Type B pancreatic cell (in vitro differentiated cells): ENCODE measurements at regions not wholly inside any gene's neighbourhood (a gene's known extent, or its start where the extent isn't known, plus 50 kb on each side); places are given as distances from the start of the nearest gene placed in this dataset.
A peak's percentile ranks its signal among the peaks of the same experiment; 100 is the strongest.

Source experiments
- DNase-seq: peaks from one replicate; pipeline ENCODE4 v3.0.0; 2021; ENCODE audit warnings: mixed read lengths; ENCODE audit not compliant: unreplicated experiment; ENCODE audit errors: extremely low spot score
- H3K27ac Mint-ChIP-seq: 2 replicates; pipeline ENCODE4 v1.8.0; 2021; ENCODE audit warnings: mild to moderate bottlenecking, mixed read lengths
- H3K27me3 Mint-ChIP-seq: 2 replicates; pipeline ENCODE4 v1.8.0; 2021; ENCODE audit warnings: mixed read lengths
- H3K36me3 Mint-ChIP-seq: 2 replicates; pipeline ENCODE4 v1.8.0; 2021; ENCODE audit warnings: mixed read lengths
- H3K4me1 Mint-ChIP-seq: one replicate; pipeline ENCODE4 v1.8.0; 2021; ENCODE audit warnings: mixed read lengths; ENCODE audit not compliant: unreplicated experiment
- H3K4me3 Mint-ChIP-seq: 2 replicates; pipeline ENCODE4 v1.8.0; 2021; ENCODE audit warnings: mild to moderate bottlenecking, mixed read lengths
- H3K9me3 Mint-ChIP-seq: 2 replicates; pipeline ENCODE4 v1.8.0; 2021; ENCODE audit warnings: mixed read lengths
- TF ChIP-seq, protein P1 (sequence below): fragments of 200-600 bp; sonication (generic); conservative IDR thresholded peaks from 2 replicates; pipeline ENCODE4 v1.5.0; 2021; ENCODE audit warnings: antibody characterized with exemption, mild to moderate bottlenecking

DNA sequence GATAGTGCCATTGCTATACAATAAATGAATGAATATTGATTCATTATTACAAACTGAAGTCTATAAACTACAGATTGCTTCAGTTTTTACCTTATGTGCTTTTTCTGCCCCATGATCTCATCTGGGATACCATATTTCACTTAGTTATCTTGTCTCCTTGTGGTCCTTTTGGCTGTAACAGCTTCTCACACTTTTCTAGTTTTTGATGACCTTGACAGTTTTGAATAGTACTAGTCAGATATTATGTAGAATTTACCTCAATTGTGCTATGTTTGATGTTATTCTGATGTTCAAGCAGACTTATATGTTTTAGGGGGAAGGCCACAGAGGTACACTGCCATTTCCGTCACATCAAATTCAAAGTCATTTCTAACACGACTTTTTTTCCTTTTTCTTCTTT, 2364.3 kb upstream of the ACO1 start:
- TF ChIP-seq, protein P1, sequence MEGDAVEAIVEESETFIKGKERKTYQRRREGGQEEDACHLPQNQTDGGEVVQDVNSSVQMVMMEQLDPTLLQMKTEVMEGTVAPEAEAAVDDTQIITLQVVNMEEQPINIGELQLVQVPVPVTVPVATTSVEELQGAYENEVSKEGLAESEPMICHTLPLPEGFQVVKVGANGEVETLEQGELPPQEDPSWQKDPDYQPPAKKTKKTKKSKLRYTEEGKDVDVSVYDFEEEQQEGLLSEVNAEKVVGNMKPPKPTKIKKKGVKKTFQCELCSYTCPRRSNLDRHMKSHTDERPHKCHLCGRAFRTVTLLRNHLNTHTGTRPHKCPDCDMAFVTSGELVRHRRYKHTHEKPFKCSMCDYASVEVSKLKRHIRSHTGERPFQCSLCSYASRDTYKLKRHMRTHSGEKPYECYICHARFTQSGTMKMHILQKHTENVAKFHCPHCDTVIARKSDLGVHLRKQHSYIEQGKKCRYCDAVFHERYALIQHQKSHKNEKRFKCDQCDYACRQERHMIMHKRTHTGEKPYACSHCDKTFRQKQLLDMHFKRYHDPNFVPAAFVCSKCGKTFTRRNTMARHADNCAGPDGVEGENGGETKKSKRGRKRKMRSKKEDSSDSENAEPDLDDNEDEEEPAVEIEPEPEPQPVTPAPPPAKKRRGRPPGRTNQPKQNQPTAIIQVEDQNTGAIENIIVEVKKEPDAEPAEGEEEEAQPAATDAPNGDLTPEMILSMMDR, result no peak
- Mint-ChIP-seq H3K4me3 (no peak overlapping the region), H3K4me1 (no peaks in the 10 kb centered on the region), H3K36me3 (no peaks in the 10 kb centered on the region), H3K27me3 (no peaks in the 10 kb centered on the region), H3K27ac (no peak overlapping the region), H3K9me3 (no peaks in the 10 kb centered on the region)
- DNase-seq, result no peak

DNA sequence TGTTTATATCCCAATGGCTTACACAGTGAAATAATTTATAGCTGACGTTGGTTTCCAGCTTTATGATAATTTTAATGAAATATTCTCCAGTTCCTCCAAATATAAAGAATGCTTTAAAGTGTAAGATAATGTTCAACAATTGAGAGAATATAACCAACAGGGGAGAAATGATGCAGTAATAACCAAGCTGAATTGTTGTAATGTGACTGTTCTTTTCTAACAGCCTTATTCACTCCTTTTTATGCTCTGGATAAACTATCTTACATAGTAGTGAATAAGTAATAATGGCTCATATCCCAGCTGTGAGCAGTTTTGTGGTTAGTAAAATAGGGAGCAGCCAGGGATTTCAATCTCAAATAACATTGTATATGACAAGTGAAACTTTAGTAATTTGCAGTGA, 2348.7 kb upstream of the ACO1 start:
- no peaks in the 10 kb centered on the region for H3K27me3 Mint-ChIP-seq
- H3K27ac Mint-ChIP-seq, result no peak overlapping the region
- no peak for DNase-seq
- TF ChIP-seq, protein P1, result no peak
- no peaks in the 10 kb centered on the region for H3K36me3 Mint-ChIP-seq
- no peaks in the 10 kb centered on the region for H3K4me1 Mint-ChIP-seq
- no peak overlapping the region for H3K4me3 Mint-ChIP-seq
- H3K9me3 Mint-ChIP-seq, result no peaks in the 10 kb centered on the region

DNA sequence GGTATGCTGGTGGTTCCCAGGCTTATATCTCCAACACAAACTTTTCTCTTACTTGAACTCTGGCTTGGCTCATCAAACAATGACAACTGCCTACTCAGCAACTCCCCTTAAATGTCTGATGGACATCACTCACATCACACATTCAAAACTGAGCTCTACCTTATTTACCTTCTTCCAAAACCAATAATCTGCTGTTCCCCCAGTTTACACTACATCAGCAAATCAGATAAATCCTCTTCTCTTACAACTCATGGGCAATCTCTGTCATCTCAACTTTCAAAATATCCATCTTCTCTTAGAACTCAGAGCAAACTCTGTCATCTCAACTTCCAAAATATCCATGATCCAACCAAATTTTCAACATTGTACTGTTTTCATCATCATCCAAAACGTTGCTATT, 2347.9 kb upstream of the ACO1 start:
- no peaks in the 10 kb centered on the region for H3K27me3 Mint-ChIP-seq
- TF ChIP-seq, protein P1, result no peak
- no peaks in the 10 kb centered on the region for H3K9me3 Mint-ChIP-seq
- H3K36me3 Mint-ChIP-seq, result no peaks in the 10 kb centered on the region
- DNase-seq, result no peak
- H3K4me1 Mint-ChIP-seq, result no peaks in the 10 kb centered on the region
- no peak overlapping the region for H3K27ac Mint-ChIP-seq
- H3K4me3 Mint-ChIP-seq, result no peak overlapping the region

DNA sequence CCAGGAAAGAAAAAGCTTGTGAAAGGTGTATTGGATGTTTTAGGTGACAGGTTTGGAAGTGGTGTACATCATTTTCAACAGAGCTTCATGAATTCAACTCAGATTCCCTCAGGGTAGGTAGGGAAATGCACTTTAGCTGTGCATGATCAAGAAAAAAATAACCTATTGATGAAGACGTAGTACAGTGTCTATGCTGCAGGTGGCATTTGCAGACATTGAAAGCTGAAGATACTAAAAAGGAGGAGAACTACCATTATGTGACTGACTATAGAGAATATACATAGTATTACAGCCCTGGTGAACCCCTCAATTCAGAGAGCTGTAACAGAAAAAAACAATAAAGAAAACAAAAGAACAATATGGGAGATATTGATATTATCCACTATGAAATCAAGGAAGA, 2344.7 kb upstream of the ACO1 start:
- H3K4me1 Mint-ChIP-seq, result no peaks in the 10 kb centered on the region
- DNase-seq, result no peak
- TF ChIP-seq, protein P1, result peak; percentile 37
- no peaks in the 10 kb centered on the region for H3K9me3 Mint-ChIP-seq
- no peak overlapping the region for H3K4me3 Mint-ChIP-seq
- no peak overlapping the region for H3K27ac Mint-ChIP-seq
- H3K27me3 Mint-ChIP-seq, result no peaks in the 10 kb centered on the region
- H3K36me3 Mint-ChIP-seq, result no peaks in the 10 kb centered on the region

DNA sequence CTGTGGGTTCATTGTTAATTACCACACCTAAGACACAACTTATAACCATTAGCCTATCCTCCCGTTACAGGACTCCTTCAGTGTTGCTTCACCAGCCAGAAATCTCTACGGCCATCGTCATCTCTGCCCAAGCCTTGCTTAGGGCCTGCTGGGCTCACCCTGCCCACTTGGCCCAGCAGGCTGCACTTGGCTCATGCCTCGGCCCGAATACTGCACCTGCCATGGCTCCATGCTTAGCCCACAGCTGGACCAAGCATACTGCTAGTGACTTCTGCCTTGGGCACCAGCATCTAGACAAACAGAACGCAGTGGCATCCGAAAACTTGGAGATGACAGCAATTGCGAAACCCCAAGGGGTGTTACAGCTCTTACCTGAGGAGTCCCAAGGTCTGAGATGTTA, 2336.0 kb upstream of the ACO1 start:
- DNase-seq, result no peak
- Mint-ChIP-seq H3K9me3 (no peaks in the 10 kb centered on the region), H3K4me3 (no peak overlapping the region), H3K4me1 (no peaks in the 10 kb centered on the region), H3K27ac (no peak overlapping the region), H3K27me3 (no peaks in the 10 kb centered on the region), H3K36me3 (no peaks in the 10 kb centered on the region)
- TF ChIP-seq, protein P1, result no peak

DNA sequence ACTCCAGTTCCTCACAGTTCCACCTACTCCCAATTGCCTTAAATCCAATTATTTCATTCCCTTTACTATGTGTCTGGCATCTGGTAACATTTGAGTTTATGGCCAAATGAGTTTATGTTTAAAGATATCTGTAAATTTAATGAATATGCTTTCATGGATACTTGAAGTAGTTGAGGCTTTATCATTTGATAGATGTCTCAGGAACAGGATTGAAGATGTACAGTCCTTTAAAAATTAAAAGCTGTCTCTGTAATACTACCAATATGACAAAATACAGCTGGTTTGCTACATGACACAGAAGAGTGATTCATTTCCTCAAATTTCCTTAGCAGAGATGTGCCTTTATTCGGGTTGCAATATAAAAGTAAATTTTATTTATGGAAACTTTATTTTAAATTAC, 2326.0 kb upstream of the ACO1 start:
- H3K9me3 Mint-ChIP-seq, result peaks cover 3% of the 10 kb centered on the region

More for the DNA sequence above, 2326.0 kb upstream of the ACO1 start:
- DNase-seq, result no peak
- H3K36me3 Mint-ChIP-seq, result no peaks in the 10 kb centered on the region
- TF ChIP-seq, protein P1, result no peak
- no peaks in the 10 kb centered on the region for H3K27me3 Mint-ChIP-seq
- H3K4me1 Mint-ChIP-seq, result no peaks in the 10 kb centered on the region
- H3K4me3 Mint-ChIP-seq, result no peak overlapping the region
- no peak overlapping the region for H3K27ac Mint-ChIP-seq
